ENCODE measurements at regions not wholly inside any gene's neighbourhood (a gene's known extent, or its start where the extent isn't known, plus 50 kb on each side); places are given as distances from the start of the nearest gene placed in this dataset.

- no peaks in the 10 kb centered on the region for H3K27me3 Mint-ChIP-seq (ENCODE audit: insufficient read depth)
- no peaks in the 10 kb centered on the region for H3K4me1 ChIP-seq (ENCODE audit: control insufficient read depth, insufficient read depth, low read length)
- H3K9me3 Mint-ChIP-seq = no peaks in the 10 kb centered on the region
- DNase-seq = no peak
- H3K4me3 Mint-ChIP-seq = no peak overlapping the region
- no peaks in the 10 kb centered on the region for H3K27me3 ChIP-seq (ENCODE audit: control insufficient read depth, insufficient read depth, low read length, poor library complexity, severe bottlenecking)
- 78 to 81% methylated on average over 1 to 2 of the region's 3 CpGs for WGBS, 2 experiments (ENCODE audit: insufficient coverage in 1 of 2, insufficient read length in 1 of 2)
- H3K4me3 ChIP-seq (ENCODE audit: low read length) = no peak overlapping the region
- H3K27ac Mint-ChIP-seq = no peak overlapping the region
- peaks cover 6% of the 10 kb centered on the region for H3K4me1 Mint-ChIP-seq
- no peaks in the 10 kb centered on the region for H3K36me3 ChIP-seq (ENCODE audit: control insufficient read depth, insufficient read depth, low read length)
- H3K36me3 Mint-ChIP-seq (ENCODE audit: low read depth) = no peaks in the 10 kb centered on the region
- no peak for TF ChIP-seq CTCF (conservative IDR thresholded peaks at IDR 0.05)
- no peak overlapping the region for H3K9ac ChIP-seq (ENCODE audit: extremely low read depth, low read length, poor library complexity, severe bottlenecking)
- H3K27ac ChIP-seq (ENCODE audit: low read depth, low read length) = peak overlapping the region; percentile 54
- H3K9me3 ChIP-seq (ENCODE audit: control insufficient read depth, low read length) = no peaks in the 10 kb centered on the region
Measured at GRCh38 chr3:106381286-106381938, 512.6 kb upstream of the CBLB start.

GRCh38 chr3:106381939-106382335 is 513.1 kb upstream of the CBLB start:
- no peaks in the 10 kb centered on the region for H3K27me3 ChIP-seq (ENCODE audit: control insufficient read depth, insufficient read depth, low read length, poor library complexity, severe bottlenecking)
- H3K36me3 Mint-ChIP-seq (ENCODE audit: low read depth) = no peaks in the 10 kb centered on the region
- no peak for DNase-seq

GRCh38 chr3:106386050-106386449 is 517.2 kb upstream of the CBLB start:
- H3K4me3 Mint-ChIP-seq = no peak overlapping the region
- WGBS, 2 experiments (ENCODE audit: insufficient coverage in 1 of 2, insufficient read length in 1 of 2) = 76 to 90% methylated on average over 3 of the region's 3 CpGs
- Histone ChIP-seq H3K27me3 (ENCODE audit: control insufficient read depth, insufficient read depth, low read length, poor library complexity, severe bottlenecking) (no peaks in the 10 kb centered on the region), H3K27ac (ENCODE audit: low read depth, low read length) (no peak overlapping the region), H3K9me3 (ENCODE audit: control insufficient read depth, low read length) (no peaks in the 10 kb centered on the region), H3K9ac (ENCODE audit: extremely low read depth, low read length, poor library complexity, severe bottlenecking) (no peak overlapping the region), H3K4me3 (ENCODE audit: low read length) (no peak overlapping the region), H3K4me1 (ENCODE audit: control insufficient read depth, insufficient read depth, low read length) (no peaks in the 10 kb centered on the region), H3K36me3 (ENCODE audit: control insufficient read depth, insufficient read depth, low read length) (no peaks in the 10 kb centered on the region)
- DNase-seq = no peak
- H3K27ac Mint-ChIP-seq = no peak overlapping the region
- no peaks in the 10 kb centered on the region for H3K36me3 Mint-ChIP-seq (ENCODE audit: low read depth)
- no peak for TF ChIP-seq CTCF (conservative IDR thresholded peaks at IDR 0.05)
- no peaks in the 10 kb centered on the region for H3K9me3 Mint-ChIP-seq
- H3K27me3 Mint-ChIP-seq (ENCODE audit: insufficient read depth) = no peaks in the 10 kb centered on the region
- H3K4me1 Mint-ChIP-seq = peaks cover 6% of the 10 kb centered on the region

More at GRCh38 chr3:106381939-106382335, 513.1 kb upstream of the CBLB start:
- Histone ChIP-seq H3K4me1 (ENCODE audit: control insufficient read depth, insufficient read depth, low read length) (no peaks in the 10 kb centered on the region), H3K4me3 (ENCODE audit: low read length) (no peak overlapping the region), H3K9me3 (ENCODE audit: control insufficient read depth, low read length) (no peaks in the 10 kb centered on the region), H3K27ac (ENCODE audit: low read depth, low read length) (peak overlapping the region; percentile 54), H3K36me3 (ENCODE audit: control insufficient read depth, insufficient read depth, low read length) (no peaks in the 10 kb centered on the region), H3K9ac (ENCODE audit: extremely low read depth, low read length, poor library complexity, severe bottlenecking) (no peak overlapping the region)
- Mint-ChIP-seq H3K27ac (no peak overlapping the region), H3K4me3 (no peak overlapping the region), H3K4me1 (peaks cover 6% of the 10 kb centered on the region), H3K27me3 (ENCODE audit: insufficient read depth) (no peaks in the 10 kb centered on the region), H3K9me3 (no peaks in the 10 kb centered on the region)
- TF ChIP-seq CTCF (conservative IDR thresholded peaks at IDR 0.05) = no peak

Data from endodermal cell (in vitro differentiated cells).